Stimulated activated naive CD8-positive, alpha-beta T cell treated with anti-CD3 and anti-CD28 coated beads, Interleukin-15, amount 100 ng/mL, for 72 hours (primary cell): ENCODE measurements at regions not wholly inside any gene's neighbourhood (a gene's known extent, or its start where the extent isn't known, plus 50 kb on each side); places are given as distances from the start of the nearest gene placed in this dataset.
A peak's percentile ranks its signal among the peaks of the same experiment; 100 is the strongest.

Source experiments
- ATAC-seq: fragments of 150-1000 bp; cut with Tn5 transposase; 2 replicates; pipeline ENCODE4 v1.10.0; 2021; ENCODE audit warnings: mild to moderate bottlenecking, moderate library complexity
- DNase-seq, 2 donors: peaks; one replicate each; pipeline ENCODE4 v3.0.0; 2021 to 2022
- H3K27ac Mint-ChIP-seq, 2 donors: one replicate each; pipeline ENCODE4 v1.8.0; 2022; ENCODE audit warnings: mild to moderate bottlenecking in 2 of 2, mixed read lengths in 2 of 2, moderate library complexity in 2 of 2
- H3K27me3 Mint-ChIP-seq: one replicate; pipeline ENCODE4 v1.8.0; 2022; ENCODE audit warnings: mixed read lengths
- H3K4me1 Mint-ChIP-seq: one replicate; pipeline ENCODE4 v1.8.0; 2022; ENCODE audit warnings: mild to moderate bottlenecking, mixed read lengths
- H3K4me3 Mint-ChIP-seq, 2 donors: one replicate each; pipeline ENCODE4 v1.8.0; 2022; ENCODE audit warnings: mild to moderate bottlenecking in 2 of 2, mixed read lengths in 2 of 2, moderate library complexity in 1 of 2
- H3K9me3 Mint-ChIP-seq, 2 donors: one replicate each; pipeline ENCODE4 v1.8.0; 2022; ENCODE audit warnings: mixed read lengths in 2 of 2

- no peaks in the 10 kb centered on the region for H3K27me3 Mint-ChIP-seq
- H3K4me3 Mint-ChIP-seq, result no peak overlapping the region
- peaks cover 0 to 5% of the 10 kb centered on the region in 2 donors for H3K9me3 Mint-ChIP-seq
- H3K27ac Mint-ChIP-seq, result no peak overlapping the region
- peaks cover 4% of the 10 kb centered on the region for H3K4me1 Mint-ChIP-seq
- DNase-seq (no peak), ATAC-seq (no peak)
Observed at GRCh38 chr2:109070290-109070689, 58.7 kb upstream of the SH3RF3 start.

DNA sequence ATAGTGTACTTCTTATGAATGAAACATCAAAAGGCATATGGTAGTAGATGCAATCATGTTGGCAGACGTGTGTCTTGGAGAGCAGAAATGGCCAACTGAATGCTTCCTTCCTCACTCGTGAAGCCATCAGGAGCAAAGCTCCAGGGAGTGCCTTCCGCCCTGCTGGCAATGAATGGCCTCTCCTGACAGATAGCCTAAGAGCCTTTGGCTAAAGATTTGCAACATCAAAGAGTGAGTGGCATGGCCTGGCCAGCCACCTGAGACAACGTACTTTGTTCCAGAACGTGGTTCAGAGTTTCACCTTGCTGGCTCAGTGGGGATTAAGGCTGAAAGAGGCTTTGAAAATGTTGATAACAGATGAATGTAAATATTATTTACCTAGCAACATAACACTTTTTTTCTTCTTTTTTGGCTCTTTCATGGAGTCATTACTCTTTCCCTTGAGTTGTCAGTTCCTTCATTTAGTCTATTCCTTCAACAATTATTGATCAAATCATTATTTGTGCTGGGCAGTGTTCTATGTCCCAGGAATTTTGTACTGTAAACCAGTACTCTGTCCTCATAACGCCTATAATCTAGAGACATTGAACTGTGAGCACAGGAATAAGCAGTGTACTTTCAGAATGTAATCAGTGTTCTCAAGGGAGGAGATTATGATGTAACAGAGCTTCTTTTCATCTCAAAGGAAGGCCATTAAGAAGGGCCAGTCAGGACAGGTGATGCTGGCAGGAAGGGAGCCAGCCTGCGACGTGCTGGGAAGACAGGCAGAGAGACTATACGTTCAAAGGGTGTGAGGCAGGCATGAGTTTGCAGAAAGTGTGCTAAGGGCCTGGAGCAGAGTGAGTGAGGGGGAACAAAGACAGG, 59.4 kb upstream of the SH3RF3 start:
- peaks cover 4% of the 10 kb centered on the region for H3K4me1 Mint-ChIP-seq
- peaks cover 0 to 5% of the 10 kb centered on the region in 2 donors for H3K9me3 Mint-ChIP-seq
- no peaks in the 10 kb centered on the region for H3K27me3 Mint-ChIP-seq
- ATAC-seq, result no peak
- H3K27ac Mint-ChIP-seq, result no peak overlapping the region
- DNase-seq, result no peak
- no peak overlapping the region for H3K4me3 Mint-ChIP-seq

GRCh38 chr2:109068811-109069210, 60.2 kb upstream of the SH3RF3 start:
- peaks cover 0 to 5% of the 10 kb centered on the region in 2 donors for H3K9me3 Mint-ChIP-seq
- H3K27ac Mint-ChIP-seq, result no peak overlapping the region
- H3K27me3 Mint-ChIP-seq, result no peaks in the 10 kb centered on the region
- DNase-seq, result no peak
- ATAC-seq, result no peak
- H3K4me3 Mint-ChIP-seq, result no peak overlapping the region
- H3K4me1 Mint-ChIP-seq, result peaks cover 4% of the 10 kb centered on the region

GRCh38 chr2:109067631-109068125, 61.3 kb upstream of the SH3RF3 start:
- peaks cover 14% of the 10 kb centered on the region for H3K4me1 Mint-ChIP-seq
- H3K4me3 Mint-ChIP-seq, result no peak overlapping the region
- ATAC-seq (no peak), DNase-seq (no peak)
- peak overlapping the region in 1 of 2 donors; percentile 30 for H3K27ac Mint-ChIP-seq
- H3K27me3 Mint-ChIP-seq, result no peaks in the 10 kb centered on the region
- no peaks in the 10 kb centered on the region for H3K9me3 Mint-ChIP-seq

GRCh38 chr2:109066917-109067597, 61.9 kb upstream of the SH3RF3 start:
- Mint-ChIP-seq H3K9me3 (no peaks in the 10 kb centered on the region), H3K4me3 (no peak overlapping the region), H3K27ac (no peak overlapping the region), H3K27me3 (no peaks in the 10 kb centered on the region), H3K4me1 (peaks cover 14% of the 10 kb centered on the region)
- no peak for ATAC-seq
- no peak for DNase-seq

GRCh38 chr2:109066501-109066900, 62.5 kb upstream of the SH3RF3 start:
- H3K4me3 Mint-ChIP-seq, result no peak overlapping the region
- DNase-seq (no peak), ATAC-seq (no peak)
- H3K4me1 Mint-ChIP-seq, result peaks cover 14% of the 10 kb centered on the region
- no peaks in the 10 kb centered on the region for H3K9me3 Mint-ChIP-seq
- H3K27ac Mint-ChIP-seq, result no peak overlapping the region
- H3K27me3 Mint-ChIP-seq, result no peaks in the 10 kb centered on the region

DNA sequence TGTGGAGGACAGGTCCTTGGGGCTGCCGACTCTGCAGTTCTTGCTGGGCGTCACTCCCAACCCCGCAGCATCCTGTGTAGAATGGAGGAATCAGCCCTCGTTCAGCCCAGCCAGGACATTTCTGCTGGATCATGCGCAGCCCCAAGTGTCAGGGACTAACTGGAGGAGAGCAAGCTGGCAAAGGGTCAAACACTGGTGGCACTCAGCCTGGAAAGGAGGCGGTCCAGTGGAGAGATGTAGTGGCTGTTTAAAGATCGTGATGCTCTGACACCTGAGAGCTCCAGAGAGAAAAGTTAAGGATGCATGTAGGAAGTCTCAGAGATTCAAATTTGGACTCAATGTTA, 63.6 kb upstream of the SH3RF3 start:
- no peak for ATAC-seq
- peaks cover 16% of the 10 kb centered on the region for H3K4me1 Mint-ChIP-seq
- no peaks in the 10 kb centered on the region for H3K27me3 Mint-ChIP-seq
- no peaks in the 10 kb centered on the region for H3K9me3 Mint-ChIP-seq
- DNase-seq, result no peak
- H3K27ac Mint-ChIP-seq, result no peak overlapping the region
- no peak overlapping the region for H3K4me3 Mint-ChIP-seq

DNA sequence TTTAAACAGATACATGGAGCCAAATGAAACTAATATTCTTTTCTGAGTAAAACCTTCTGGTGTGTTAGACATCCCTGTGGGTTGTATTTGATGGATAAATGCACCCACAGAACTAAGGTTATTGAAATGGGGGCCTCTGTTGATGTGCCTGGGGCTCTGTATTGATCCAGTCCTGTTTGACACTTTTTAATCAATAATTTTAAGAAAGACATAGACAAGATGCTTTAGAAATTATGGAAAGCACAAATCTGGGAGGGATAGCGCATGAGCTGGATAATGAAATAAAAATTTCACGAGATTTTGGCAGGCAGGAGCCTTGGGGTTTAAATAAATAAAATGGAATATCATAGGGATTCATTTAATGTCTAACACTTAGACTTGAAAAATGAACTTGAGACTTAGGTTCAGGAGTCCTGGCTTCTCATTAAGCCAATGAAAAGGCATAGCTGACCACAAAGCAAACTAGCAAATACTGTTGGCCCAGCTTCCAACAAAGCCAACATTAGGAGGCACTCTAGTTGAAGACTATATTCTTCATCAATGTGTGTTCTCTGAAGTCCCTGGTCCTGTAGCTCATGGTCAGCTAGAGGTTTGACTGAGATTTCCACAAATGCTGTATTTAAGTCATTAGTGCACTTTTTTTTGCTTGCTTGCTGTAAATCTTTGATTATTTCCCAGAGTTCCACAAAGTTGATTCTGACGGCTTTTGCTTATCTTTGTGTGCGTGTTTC, 64.2 kb upstream of the SH3RF3 start:
- ATAC-seq, result no peak
- peaks cover 21% of the 10 kb centered on the region for H3K4me1 Mint-ChIP-seq
- no peak overlapping the region for H3K27ac Mint-ChIP-seq
- no peaks in the 10 kb centered on the region for H3K27me3 Mint-ChIP-seq
- H3K9me3 Mint-ChIP-seq, result no peaks in the 10 kb centered on the region
- no peak overlapping the region for H3K4me3 Mint-ChIP-seq
- no peak for DNase-seq

DNA sequence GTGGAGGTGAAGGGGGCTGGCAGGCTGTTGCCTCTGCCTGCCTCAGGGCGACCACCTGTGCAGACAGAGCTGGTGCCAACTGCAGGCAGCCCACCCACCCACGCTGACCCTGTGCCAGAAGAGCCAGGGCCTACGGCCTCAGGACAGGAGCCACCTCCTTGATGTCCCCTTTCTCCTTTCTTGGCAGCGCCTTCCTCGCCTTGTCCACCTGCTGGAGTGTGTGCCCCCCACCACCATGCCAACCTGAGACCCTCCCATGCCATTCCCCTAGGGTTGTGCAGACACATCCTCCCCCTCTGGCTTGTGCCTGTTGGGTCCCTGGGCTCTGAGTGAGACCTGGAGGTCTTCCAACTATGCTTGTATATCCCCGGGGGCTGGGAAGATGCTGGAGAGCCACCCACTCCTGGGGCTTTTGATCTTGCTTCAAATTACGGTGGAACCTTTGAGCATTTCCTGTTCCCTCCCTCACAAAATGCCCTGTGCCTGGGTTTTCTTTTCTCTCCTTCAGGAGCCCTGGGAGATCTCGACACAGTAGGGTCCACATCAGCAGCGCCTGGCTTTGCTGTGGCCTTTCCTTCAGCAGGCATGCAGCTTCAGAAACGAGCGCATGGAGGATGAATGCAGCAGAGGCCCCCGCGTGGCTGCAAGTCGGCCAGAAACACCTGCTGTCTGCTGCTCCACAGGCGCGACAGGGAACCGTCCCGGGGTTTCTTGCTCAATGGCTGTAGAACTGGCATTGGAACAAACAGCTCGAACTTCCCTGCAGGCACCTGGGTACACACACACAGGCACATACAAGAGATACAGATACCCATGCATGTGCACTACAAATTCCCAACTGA, 65.9 kb upstream of the SH3RF3 start:
- Mint-ChIP-seq H3K9me3 (no peaks in the 10 kb centered on the region), H3K27me3 (no peaks in the 10 kb centered on the region), H3K4me1 (peaks cover 32% of the 10 kb centered on the region), H3K4me3 (no peak overlapping the region), H3K27ac (peak overlapping the region in 1 of 2 donors; percentile 35)
- ATAC-seq (no peak), DNase-seq (no peak)

GRCh38 chr2:109062145-109062858, 66.7 kb upstream of the SH3RF3 start:
- Mint-ChIP-seq H3K4me3 (no peak overlapping the region), H3K27me3 (no peaks in the 10 kb centered on the region), H3K27ac (no peak overlapping the region), H3K9me3 (no peaks in the 10 kb centered on the region), H3K4me1 (peaks cover 33% of the 10 kb centered on the region)
- DNase-seq (no peak), ATAC-seq (no peak)

- H3K4me3 Mint-ChIP-seq, result no peak overlapping the region
- no peak overlapping the region for H3K27ac Mint-ChIP-seq
- peaks cover 39% of the 10 kb centered on the region for H3K4me1 Mint-ChIP-seq
- H3K9me3 Mint-ChIP-seq, result no peaks in the 10 kb centered on the region
- no peaks in the 10 kb centered on the region for H3K27me3 Mint-ChIP-seq
- ATAC-seq (no peak), DNase-seq (no peak)
Observed at GRCh38 chr2:109061736-109062135, 67.3 kb upstream of the SH3RF3 start.

- Mint-ChIP-seq H3K4me3 (no peak overlapping the region), H3K4me1 (peaks cover 43% of the 10 kb centered on the region), H3K27me3 (no peaks in the 10 kb centered on the region), H3K9me3 (no peaks in the 10 kb centered on the region), H3K27ac (no peak overlapping the region)
- ATAC-seq (no peak), DNase-seq (no peak)
Observed at GRCh38 chr2:109060496-109060895, 68.5 kb upstream of the SH3RF3 start.

DNA sequence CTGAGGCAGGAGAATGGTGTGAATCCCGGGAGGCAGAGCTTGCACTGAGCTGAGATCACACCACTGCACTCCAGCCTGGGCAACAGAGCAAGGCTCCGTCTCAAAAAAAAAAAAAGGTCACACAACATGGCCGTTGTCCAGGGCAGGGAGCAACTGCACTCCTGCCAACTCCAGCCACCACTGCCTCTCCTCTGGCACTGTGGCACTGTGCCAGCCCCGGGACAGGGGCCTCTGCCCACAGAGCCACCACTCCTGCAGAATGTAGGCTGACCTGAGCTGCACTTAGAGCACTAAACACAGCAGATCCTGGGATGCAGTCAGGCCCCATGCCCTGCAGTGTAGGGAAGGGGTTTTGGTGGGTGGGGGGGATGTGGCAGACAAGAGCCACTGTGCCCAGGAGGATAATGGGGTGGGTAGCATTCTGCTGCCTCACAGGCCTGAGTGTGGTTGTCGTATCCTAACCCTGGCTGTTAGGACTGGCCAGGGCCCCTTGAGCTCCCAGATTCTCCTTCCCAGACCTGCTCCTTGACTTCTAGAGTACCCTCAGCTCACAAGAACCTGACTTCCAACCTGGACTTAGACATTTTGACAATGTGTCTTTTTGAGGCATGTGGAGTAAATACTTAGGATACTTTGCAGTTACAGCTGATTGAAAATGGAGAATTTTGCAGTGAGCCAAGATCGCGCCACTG, 69.4 kb upstream of the SH3RF3 start:
- H3K4me1 Mint-ChIP-seq, result peaks cover 43% of the 10 kb centered on the region
- ATAC-seq (no peak), DNase-seq (no peak)
- no peaks in the 10 kb centered on the region for H3K27me3 Mint-ChIP-seq
- H3K9me3 Mint-ChIP-seq, result no peaks in the 10 kb centered on the region
- H3K4me3 Mint-ChIP-seq, result no peak overlapping the region
- peak overlapping the region in 1 of 2 donors; percentile 47 for H3K27ac Mint-ChIP-seq

- H3K4me3 Mint-ChIP-seq, result no peak overlapping the region
- H3K27ac Mint-ChIP-seq, result peak overlapping the region in 1 of 2 donors; percentile 47
- DNase-seq, result no peak
- H3K27me3 Mint-ChIP-seq, result no peaks in the 10 kb centered on the region
- no peaks in the 10 kb centered on the region for H3K9me3 Mint-ChIP-seq
- ATAC-seq, result no peak
- H3K4me1 Mint-ChIP-seq, result peaks cover 43% of the 10 kb centered on the region
Observed at GRCh38 chr2:109058802-109059201, 69.8 kb upstream of the EDAR start.
